H9 (cell line): ENCODE measurements at regions not wholly inside any gene's neighbourhood (a gene's known extent, or its start where the extent isn't known, plus 50 kb on each side); places are given as distances from the start of the nearest gene placed in this dataset.

ENCODE experiments used
- DNase-seq: peaks from one replicate; pipeline ENCODE4 v3.0.0-alpha.2; 2017
- H2AFZ ChIP-seq: one replicate; pipeline ENCODE4 v1.6.1; 2013; ENCODE audit warnings: mild to moderate bottlenecking, low read length, control low read depth, moderate library complexity
- H2AK5ac ChIP-seq: 2 replicates; pipeline ENCODE4 v1.6.1; 2013; ENCODE audit warnings: low read length, control low read depth, mixed read lengths; ENCODE audit not compliant: insufficient read length
- H2BK120ac ChIP-seq: one replicate; pipeline ENCODE4 v1.6.1; 2013; ENCODE audit warnings: low read depth, mild to moderate bottlenecking, low read length, control low read depth, inconsistent platforms; ENCODE audit not compliant: poor library complexity, severe bottlenecking
- H2BK12ac ChIP-seq: 2 replicates; pipeline ENCODE4 v1.6.1; 2013; ENCODE audit warnings: low read length, control low read depth, mixed read lengths, low read depth; ENCODE audit not compliant: insufficient read length
- H2BK15ac ChIP-seq: 2 replicates; pipeline ENCODE4 v1.6.1; 2013; ENCODE audit warnings: low read depth, low read length, control low read depth
- H2BK20ac ChIP-seq: one replicate; pipeline ENCODE4 v1.6.1; 2013; ENCODE audit warnings: low read depth, mild to moderate bottlenecking, low read length, control low read depth, inconsistent platforms; ENCODE audit not compliant: poor library complexity, severe bottlenecking
- H2BK5ac ChIP-seq: 2 replicates; pipeline ENCODE4 v1.6.1; 2013; ENCODE audit warnings: low read length, control low read depth, mixed read lengths; ENCODE audit not compliant: insufficient read length
- H3K14ac ChIP-seq: 2 replicates; pipeline ENCODE4 v1.6.1; 2013; ENCODE audit warnings: low read length, control low read depth; ENCODE audit not compliant: insufficient read depth
- H3K18ac ChIP-seq: 2 replicates; pipeline ENCODE4 v1.6.1; 2013; ENCODE audit warnings: low read depth, mild to moderate bottlenecking, mixed read lengths, low read length, control low read depth; ENCODE audit not compliant: insufficient read length
- H3K23ac ChIP-seq: 2 replicates; pipeline ENCODE4 v1.6.1; 2013; ENCODE audit warnings: low read length, control low read depth, mixed read lengths, low read depth; ENCODE audit not compliant: insufficient read length
- H3K23me2 ChIP-seq: 2 replicates; pipeline ENCODE4 v1.6.1; 2013; ENCODE audit warnings: low read depth, mild to moderate bottlenecking, mixed read lengths, low read length, control low read depth; ENCODE audit not compliant: insufficient read length, poor library complexity, severe bottlenecking
- H3K27ac ChIP-seq: 2 replicates; pipeline ENCODE4 v1.5.1; 2013; ENCODE audit warnings: low read length, control low read depth, mixed read lengths, low read depth; ENCODE audit not compliant: insufficient read length
- H3K27me3 ChIP-seq: 2 replicates; pipeline ENCODE4 v1.6.1; 2013; ENCODE audit warnings: low read length, control low read depth, inconsistent platforms; ENCODE audit not compliant: insufficient read depth
- H3K4ac ChIP-seq: 2 replicates; pipeline ENCODE4 v1.6.1; 2013; ENCODE audit warnings: low read depth, mild to moderate bottlenecking, control low read depth, inconsistent platforms, low read length, moderate library complexity
- H3K4me1 ChIP-seq: 2 replicates; pipeline ENCODE4 v1.6.1; 2013; ENCODE audit warnings: low read length, control low read depth, inconsistent platforms; ENCODE audit not compliant: insufficient read depth
- H3K4me2 ChIP-seq: 2 replicates; pipeline ENCODE4 v1.6.1; 2013; ENCODE audit warnings: low read length, control low read depth, mixed read lengths; ENCODE audit not compliant: insufficient read length, insufficient read depth
- H3K56ac ChIP-seq: 2 replicates; pipeline ENCODE4 v1.6.1; 2013; ENCODE audit warnings: low read depth, mild to moderate bottlenecking, mixed read lengths, low read length, control low read depth; ENCODE audit not compliant: insufficient read length
- H3K79me1 ChIP-seq: 2 replicates; pipeline ENCODE4 v1.6.1; 2013; ENCODE audit warnings: low read depth, mild to moderate bottlenecking, moderate library complexity, low read length, control low read depth, inconsistent platforms; ENCODE audit not compliant: insufficient read depth, poor library complexity, severe bottlenecking
- H3K79me2 ChIP-seq: 2 replicates; pipeline ENCODE4 v1.6.1; 2013; ENCODE audit warnings: low read length, control low read depth, inconsistent platforms; ENCODE audit not compliant: insufficient read depth
- H3K9ac ChIP-seq: 2 replicates; pipeline ENCODE4 v1.6.1; 2013; ENCODE audit warnings: low read length, control low read depth, mixed read lengths; ENCODE audit not compliant: insufficient read length; ENCODE audit errors: extremely low read depth
- H3K9me3 ChIP-seq: one replicate; pipeline ENCODE4 v1.6.1; 2013; ENCODE audit warnings: low read depth, low read length, inconsistent platforms; ENCODE audit not compliant: control insufficient read depth
- H3T11ph ChIP-seq: one replicate; pipeline ENCODE4 v1.6.1; 2013; ENCODE audit warnings: mild to moderate bottlenecking, low read length, control low read depth, inconsistent platforms
- H4K20me1 ChIP-seq: one replicate; pipeline ENCODE4 v1.6.1; 2013; ENCODE audit not compliant: control insufficient read depth, insufficient read length, insufficient read depth
- H4K5ac ChIP-seq: 2 replicates; pipeline ENCODE4 v1.6.1; 2013; ENCODE audit warnings: low read depth, mild to moderate bottlenecking, mixed read lengths, low read length, control low read depth; ENCODE audit not compliant: insufficient read length
- H4K8ac ChIP-seq: replicated peaks from 2 replicates; pipeline ENCODE4 v1.6.1; 2013; ENCODE audit warnings: low read length, control low read depth, mixed read lengths, low read depth; ENCODE audit not compliant: insufficient read length
- H4K91ac ChIP-seq: 2 replicates; pipeline ENCODE4 v1.6.1; 2013; ENCODE audit warnings: low read depth, mild to moderate bottlenecking, moderate library complexity, mixed read lengths, low read length, control low read depth; ENCODE audit not compliant: insufficient read length
- H3K27ac Mint-ChIP-seq, 3 experiments: 2 replicates in 2 of 3; 3 replicates in 1 of 3; pipeline ENCODE4 v1.8.0; 2020 to 2021; ENCODE audit warnings: mixed read lengths in 3 of 3, mild to moderate bottlenecking in 1 of 3, moderate library complexity in 1 of 3
- H3K27me3 Mint-ChIP-seq: 2 replicates; pipeline ENCODE4 v1.8.0; 2021; ENCODE audit warnings: low read depth, mild to moderate bottlenecking, moderate library complexity, mixed read lengths
- H3K36me3 Mint-ChIP-seq, 3 experiments: 2 replicates in 2 of 3; 3 replicates in 1 of 3; pipeline ENCODE4 v1.8.0; 2020 to 2021; ENCODE audit warnings: low read depth in 3 of 3, mixed read lengths in 3 of 3; ENCODE audit not compliant: insufficient read depth in 1 of 3
- H3K4me1 Mint-ChIP-seq, 2 experiments: 2 replicates each; pipeline ENCODE4 v1.8.0; 2020; ENCODE audit warnings: mixed read lengths in 2 of 2
- H3K4me3 Mint-ChIP-seq, 2 experiments: 2 replicates in 1 of 2; 3 replicates in 1 of 2; pipeline ENCODE4 v1.8.0; 2020 to 2021; ENCODE audit warnings: mild to moderate bottlenecking in 2 of 2, mixed read lengths in 2 of 2, moderate library complexity in 1 of 2
- H3K9me3 Mint-ChIP-seq, 2 experiments: 2 replicates in 1 of 2; 3 replicates in 1 of 2; pipeline ENCODE4 v1.8.0; 2020; ENCODE audit warnings: mild to moderate bottlenecking in 2 of 2, mixed read lengths in 2 of 2, moderate library complexity in 1 of 2
- CTCF ChIP-seq: fragments of 200-600 bp; sonication (generic); conservative IDR thresholded peaks from 3 replicates; pipeline ENCODE4 v1.8.0; 2021; ENCODE audit warnings: antibody characterized with exemption, mild to moderate bottlenecking
- WGBS: extraction: QIAGEN DNeasy Blood & Tissue Kit; methylation state at CpG from one replicate; pipeline ENCODE4 v1.1.7; 2013; ENCODE audit warnings: missing lambda C conversion rate, low lambda C conversion rate, mixed read lengths; ENCODE audit not compliant: insufficient read length; ENCODE audit errors: extremely low coverage; 5-methylcytosine and 5-hydroxymethylcytosine counted together

GRCh38 chr6:122878796-122879195 is 89.7 kb downstream of the SMPDL3A start:
- no peak for DNase-seq
- no peak overlapping the region for H2BK120ac ChIP-seq
- no peaks in the 10 kb centered on the region for H3K79me2 ChIP-seq
- H3K9me3 Mint-ChIP-seq = peaks cover 9 to 20% of the 10 kb centered on the region in 2 experiments; a peak in 4 of 5 replicates
- no peak overlapping the region for H3K9ac ChIP-seq
- H3T11ph ChIP-seq = no peak overlapping the region
- H2AFZ ChIP-seq = no peak overlapping the region
- H3K79me1 ChIP-seq = no peaks in the 10 kb centered on the region
- peaks cover 3% of the 10 kb centered on the region for H3K27me3 Mint-ChIP-seq
- H2BK12ac ChIP-seq = no peak overlapping the region
- H3K4me1 Mint-ChIP-seq = peaks cover 0 to 5% of the 10 kb centered on the region in 2 experiments; a peak in 2 of 4 replicates
- no peaks in the 10 kb centered on the region for H3K23me2 ChIP-seq
- no peak overlapping the region for H3K14ac ChIP-seq
- H4K20me1 ChIP-seq = no peaks in the 10 kb centered on the region
- TF ChIP-seq CTCF = no peak
- H4K5ac ChIP-seq = no peak overlapping the region
- no peak overlapping the region for H4K91ac ChIP-seq
- no peak overlapping the region for H3K27ac ChIP-seq
- no peak overlapping the region for H3K27ac Mint-ChIP-seq
- no CpG with 5 or more reads among the region's 1 CpG for WGBS
- no peak overlapping the region for H3K18ac ChIP-seq
- H3K23ac ChIP-seq = no peak overlapping the region
- no peak overlapping the region for H2BK5ac ChIP-seq
- no peak overlapping the region for H3K4me3 Mint-ChIP-seq
- no peak overlapping the region for H3K56ac ChIP-seq
- peaks cover under 1 to 14% (median 9%) of the 10 kb centered on the region in 3 experiments; a peak in 4 of 7 replicates for H3K36me3 Mint-ChIP-seq
- no peak overlapping the region for H2BK20ac ChIP-seq
- H3K27me3 ChIP-seq = no peaks in the 10 kb centered on the region
- H3K4me1 ChIP-seq = no peaks in the 10 kb centered on the region
- H3K9me3 ChIP-seq = no peaks in the 10 kb centered on the region
- H2AK5ac ChIP-seq = no peak overlapping the region
- H4K8ac ChIP-seq = no peak overlapping the region
- H2BK15ac ChIP-seq = no peak overlapping the region
- no peak overlapping the region for H3K4me2 ChIP-seq
- no peak overlapping the region for H3K4ac ChIP-seq
